Mesodermal cell (in vitro differentiated cells): ENCODE measurements at regions not wholly inside any gene's neighbourhood (a gene's known extent, or its start where the extent isn't known, plus 50 kb on each side); places are given as distances from the start of the nearest gene placed in this dataset.
"Not testable (repeated sequence)": the region's sequence is repeated elsewhere in the genome, so short reads cannot be mapped to it uniquely, and the experiment has no call there.

Experiments used
- H3K27ac ChIP-seq: 2 replicates; pipeline ENCODE4 v1.7.0; 2013; ENCODE audit warnings: mild to moderate bottlenecking, low read depth, low read length, moderate library complexity; ENCODE audit not compliant: severe bottlenecking
- H3K36me3 ChIP-seq: 2 replicates; pipeline ENCODE4 v1.7.1; 2013; ENCODE audit warnings: mild to moderate bottlenecking, low read length, moderate library complexity; ENCODE audit not compliant: control insufficient read depth, insufficient read depth
- H3K4me1 ChIP-seq: one replicate; pipeline ENCODE4 v1.7.1; 2013; ENCODE audit warnings: mild to moderate bottlenecking, low read length; ENCODE audit not compliant: insufficient read depth, control insufficient read depth, poor library complexity, severe bottlenecking
- H3K4me3 ChIP-seq: 2 replicates; pipeline ENCODE4 v1.7.0; 2013; ENCODE audit warnings: low read length, control low read depth, mild to moderate bottlenecking; ENCODE audit not compliant: insufficient read depth, poor library complexity, severe bottlenecking; ENCODE audit errors: extremely low read depth
- H3K9me3 ChIP-seq: 2 replicates; pipeline ENCODE4 v1.7.1; 2013; ENCODE audit warnings: mild to moderate bottlenecking, low read length, moderate library complexity; ENCODE audit not compliant: control insufficient read depth
- WGBS, 2 experiments: methylation state at CpG; one replicate each; pipeline ENCODE4 v1.1.5; 2013; ENCODE audit warnings: missing lambda C conversion rate in 2 of 2; ENCODE audit not compliant: insufficient coverage in 2 of 2; 5-methylcytosine and 5-hydroxymethylcytosine counted together

DNA sequence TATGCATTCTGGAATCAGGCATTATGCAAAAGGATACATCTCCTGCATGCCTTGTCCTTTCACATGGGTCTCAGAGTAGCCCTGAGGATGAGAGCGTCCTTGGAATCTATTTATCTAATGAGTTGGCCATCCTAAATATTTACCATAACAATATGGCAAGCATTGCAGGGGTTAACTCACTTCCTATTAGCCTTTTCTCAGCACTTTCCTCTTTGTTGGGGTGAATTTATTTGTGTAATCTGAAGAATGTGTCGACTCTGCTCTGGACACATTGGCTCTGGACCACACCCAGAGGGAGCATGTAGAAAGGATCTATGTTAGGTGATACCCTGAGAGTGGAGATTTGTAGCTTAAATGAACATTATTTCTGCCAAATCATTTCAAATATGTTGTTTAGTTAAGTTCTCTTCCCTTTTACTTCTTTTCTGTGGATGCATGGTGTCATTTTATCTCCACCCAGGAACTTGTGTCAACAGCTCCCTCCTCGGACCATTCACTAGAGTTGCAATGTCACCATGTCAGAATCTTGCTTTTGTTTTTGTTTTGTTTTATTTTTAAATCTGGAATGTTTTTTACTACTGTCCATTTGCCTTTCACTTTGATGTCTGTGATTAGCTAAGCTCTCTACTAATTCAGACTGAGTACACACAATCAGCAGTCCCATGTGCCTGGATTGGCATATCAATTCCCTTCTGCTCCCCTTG lies 757.0 kb upstream of the MMS22L start:
- no peaks in the 10 kb centered on the region for H3K9me3 ChIP-seq
- H3K4me3 ChIP-seq, result no peak overlapping the region
- H3K4me1 ChIP-seq, result peaks cover 28% of the 10 kb centered on the region
- no peaks in the 10 kb centered on the region for H3K36me3 ChIP-seq
- H3K27ac ChIP-seq, result peak overlapping the region; percentile 30
- 50% methylated on average over 1 of the region's 3 CpGs; no CpG with 5 or more reads in 1 of the 2 experiments for WGBS, 2 experiments

DNA sequence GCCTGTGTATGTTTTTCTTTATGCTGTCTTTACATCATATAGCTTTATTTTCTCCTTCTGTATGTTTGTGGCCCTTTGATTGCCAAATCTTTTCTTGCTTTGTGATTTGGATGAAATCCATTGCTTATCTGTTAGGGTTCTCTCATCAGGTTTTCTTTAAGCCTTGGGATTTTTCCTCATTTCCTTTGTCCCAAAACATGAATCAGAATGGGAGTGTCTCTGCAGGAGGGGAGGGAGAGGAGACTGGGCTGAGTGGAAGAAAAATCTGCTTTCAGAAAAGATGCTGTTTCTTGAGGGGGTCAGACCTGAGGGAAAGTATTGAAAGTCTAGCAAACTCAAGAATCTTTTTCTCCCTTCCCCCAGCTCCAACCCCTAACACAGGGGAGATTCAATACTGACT lies 758.0 kb upstream of the MMS22L start:
- Histone ChIP-seq H3K9me3 (no peaks in the 10 kb centered on the region), H3K4me3 (no peak overlapping the region), H3K36me3 (no peaks in the 10 kb centered on the region), H3K4me1 (peaks cover 28% of the 10 kb centered on the region), H3K27ac (peak overlapping the region; percentile 16)

DNA sequence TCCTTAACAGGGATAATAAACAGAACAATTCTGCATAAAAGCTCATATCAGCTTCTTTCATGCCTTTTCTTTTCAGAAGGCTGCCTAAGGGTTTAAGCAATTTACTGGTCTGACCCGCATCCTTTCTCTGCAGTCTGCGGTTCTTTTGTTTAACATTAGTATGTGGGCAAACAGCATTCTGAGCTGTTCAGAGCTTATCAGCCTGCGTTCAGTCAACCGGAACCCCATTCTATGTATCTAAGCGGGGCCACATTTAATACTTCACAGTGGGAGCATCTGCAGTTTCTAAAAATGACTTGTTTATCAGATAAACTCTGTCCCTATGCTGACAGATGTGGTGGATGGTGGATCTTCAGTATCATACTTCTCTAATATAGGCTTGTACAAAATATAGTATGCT lies 758.9 kb upstream of the MMS22L start:
- H3K4me1 ChIP-seq, result peaks cover 28% of the 10 kb centered on the region
- no peaks in the 10 kb centered on the region for H3K36me3 ChIP-seq
- H3K9me3 ChIP-seq, result no peaks in the 10 kb centered on the region
- no peak overlapping the region for H3K27ac ChIP-seq
- H3K4me3 ChIP-seq, result no peak overlapping the region
- WGBS, 2 experiments, result 0 to 50% methylated on average over 1 to 2 of the region's 5 CpGs

DNA sequence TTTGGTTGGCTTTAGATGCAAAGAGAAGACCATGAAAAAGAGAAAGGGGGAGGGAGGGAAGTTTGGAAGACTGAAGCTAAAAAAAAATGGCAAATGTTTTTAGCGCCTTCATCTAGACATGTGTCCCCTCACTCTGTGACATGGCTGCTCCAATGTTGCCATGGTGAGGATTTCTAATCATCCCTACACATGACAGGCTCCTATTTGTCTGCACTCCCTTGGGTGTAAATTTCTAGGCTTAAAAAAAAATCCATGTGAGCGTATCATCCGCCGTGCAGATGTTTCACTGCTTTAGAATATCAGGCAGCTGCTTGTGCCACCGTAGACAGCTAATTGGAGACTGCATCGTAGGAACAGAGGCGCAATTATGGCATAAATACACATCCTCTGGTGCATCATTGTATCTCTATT lies 761.1 kb upstream of the MMS22L start:
- Histone ChIP-seq H3K9me3 (no peaks in the 10 kb centered on the region), H3K27ac (no peak overlapping the region), H3K4me3 (no peak overlapping the region), H3K36me3 (no peaks in the 10 kb centered on the region), H3K4me1 (peaks cover 28% of the 10 kb centered on the region)
- WGBS, 2 experiments, result 83% methylated on average over 5 to 7 of the region's 7 CpGs

DNA sequence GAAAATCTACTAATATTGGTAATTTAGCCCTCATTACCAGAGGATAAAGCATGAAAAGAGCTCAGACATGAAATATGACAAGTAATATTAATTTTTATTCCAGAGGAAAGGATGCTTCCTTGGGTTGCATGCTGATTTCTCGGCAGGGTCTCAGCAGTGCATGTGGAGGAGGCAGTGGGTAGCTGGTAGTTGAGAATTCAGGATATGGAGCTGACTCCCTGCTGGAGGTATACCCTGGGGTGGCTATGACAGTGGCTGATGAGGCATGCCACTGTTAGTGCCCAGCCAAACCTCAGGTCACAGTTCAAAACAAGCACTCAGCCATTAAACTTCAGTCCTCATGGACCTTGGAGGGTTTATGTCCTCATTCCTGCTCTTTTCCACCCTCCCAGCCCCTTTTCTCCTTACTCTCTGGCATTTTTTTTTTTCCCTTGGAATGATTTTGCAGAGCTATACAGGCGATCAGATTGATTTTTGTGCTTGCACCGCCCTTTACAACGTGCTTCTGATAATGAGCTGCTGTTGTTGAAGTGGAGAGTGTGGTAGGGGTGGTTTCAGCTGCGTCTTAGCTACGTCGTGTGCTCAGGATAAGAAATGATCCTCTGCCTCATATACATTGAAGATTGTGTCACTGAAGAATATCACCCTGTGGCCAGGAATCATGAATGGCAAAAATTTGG lies 761.9 kb upstream of the MMS22L start:
- H3K9me3 ChIP-seq, result no peaks in the 10 kb centered on the region
- H3K36me3 ChIP-seq, result no peaks in the 10 kb centered on the region
- peaks cover 23% of the 10 kb centered on the region for H3K4me1 ChIP-seq
- no peak overlapping the region for H3K27ac ChIP-seq
- no peak overlapping the region for H3K4me3 ChIP-seq
- 68 to 71% methylated on average over 1 to 3 of the region's 7 CpGs for WGBS, 2 experiments

DNA sequence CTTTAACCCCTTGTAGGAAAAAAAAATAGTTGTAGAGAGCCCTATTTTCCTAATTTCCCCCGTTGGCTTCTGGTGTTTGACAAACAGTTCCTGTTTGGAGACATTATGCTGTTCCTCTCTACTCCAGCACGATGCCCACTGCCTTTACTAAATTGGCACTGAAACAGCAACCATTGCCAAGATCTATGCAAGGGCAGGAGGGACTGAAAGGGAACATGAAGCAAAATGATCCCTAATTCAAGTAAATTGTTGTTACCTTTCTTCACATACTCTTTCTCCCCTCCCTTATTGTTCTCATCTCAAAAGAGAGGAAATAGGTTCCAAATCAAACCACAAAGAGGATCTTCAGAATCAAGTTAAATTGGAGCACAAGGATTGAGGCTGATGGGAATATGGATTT lies 764.1 kb upstream of the MMS22L start:
- Histone ChIP-seq H3K27ac (no peak overlapping the region), H3K4me1 (peaks cover 2% of the 10 kb centered on the region), H3K9me3 (no peaks in the 10 kb centered on the region), H3K36me3 (no peaks in the 10 kb centered on the region), H3K4me3 (no peak overlapping the region)
- WGBS, 2 experiments, result 90% methylated on average over 2 of the region's 2 CpGs; no CpG with 5 or more reads in 1 of the 2 experiments

DNA sequence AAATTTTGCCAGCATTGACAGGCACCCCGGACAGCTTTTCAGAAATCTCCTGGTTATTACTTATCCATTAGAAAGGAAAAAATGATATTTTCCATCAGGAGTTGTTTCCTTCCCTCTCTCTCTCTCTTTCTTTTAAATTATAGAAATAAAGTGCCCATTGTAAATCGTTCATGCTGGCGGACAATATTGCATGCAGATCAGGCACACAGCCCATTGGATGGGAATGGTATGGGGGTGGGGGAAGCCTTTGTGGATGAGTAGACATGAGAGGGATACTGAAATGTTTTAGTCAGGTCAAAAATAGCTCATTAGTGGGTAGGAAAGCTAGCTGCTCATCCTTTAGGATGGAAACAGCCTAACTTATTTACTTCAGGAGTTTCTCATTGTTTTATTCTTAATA lies 764.9 kb upstream of the MMS22L start:
- no peaks in the 10 kb centered on the region for H3K4me1 ChIP-seq
- H3K4me3 ChIP-seq, result no peak overlapping the region
- no peak overlapping the region for H3K27ac ChIP-seq
- no peaks in the 10 kb centered on the region for H3K9me3 ChIP-seq
- WGBS, 2 experiments, result no CpG with 5 or more reads among the region's 3 CpGs
- no peaks in the 10 kb centered on the region for H3K36me3 ChIP-seq

DNA sequence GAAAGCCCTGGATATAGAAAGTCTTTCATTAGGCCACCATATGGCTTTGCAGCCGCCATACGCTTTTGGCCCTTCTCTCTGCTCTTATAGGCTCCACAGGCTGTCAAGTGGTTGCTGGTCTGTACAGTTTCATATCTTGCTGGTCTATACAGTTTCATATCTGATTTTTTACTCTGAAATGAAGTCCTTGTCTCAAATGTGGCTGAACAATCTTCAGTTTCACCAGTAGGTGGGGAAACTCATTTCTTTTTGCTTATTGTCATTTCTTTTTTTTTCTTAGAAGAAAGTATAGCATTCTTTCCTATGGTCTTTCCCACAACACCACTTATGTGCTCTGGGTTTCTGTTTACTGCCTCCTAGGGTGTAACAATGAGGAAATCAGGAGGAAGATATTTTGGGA lies 771.4 kb upstream of the MMS22L start:
- H3K4me1 ChIP-seq, result no peaks in the 10 kb centered on the region
- 80% methylated on average over 1 of the region's 2 CpGs; no CpG with 5 or more reads in 1 of the 2 experiments for WGBS, 2 experiments
- H3K9me3 ChIP-seq, result no peaks in the 10 kb centered on the region
- no peak overlapping the region for H3K27ac ChIP-seq
- H3K36me3 ChIP-seq, result no peaks in the 10 kb centered on the region
- H3K4me3 ChIP-seq, result no peak overlapping the region

DNA sequence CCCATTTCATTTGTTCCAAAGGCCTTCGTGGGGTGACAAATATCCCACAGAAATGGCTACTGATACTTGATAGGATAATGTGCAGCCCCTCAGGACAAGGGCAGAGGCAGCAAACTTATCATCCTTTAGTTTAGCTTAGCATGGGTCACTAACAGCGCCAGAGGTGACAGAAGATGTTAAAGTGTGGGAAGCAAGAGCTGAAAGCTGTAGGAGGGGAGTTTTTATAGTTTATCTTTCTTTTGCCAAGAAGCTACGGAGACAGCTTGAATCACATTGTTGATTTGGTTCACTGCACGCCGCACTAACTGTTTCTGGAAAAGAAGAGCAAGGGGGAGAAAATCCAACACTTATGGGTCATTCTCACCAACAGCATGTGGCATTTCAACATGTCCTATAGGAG lies 773.9 kb upstream of the MMS22L start:
- Histone ChIP-seq H3K27ac (no peak overlapping the region), H3K36me3 (no peaks in the 10 kb centered on the region), H3K4me1 (no peaks in the 10 kb centered on the region), H3K4me3 (no peak overlapping the region), H3K9me3 (no peaks in the 10 kb centered on the region)
- WGBS, 2 experiments, result 44 to 88% methylated on average over 1 to 3 of the region's 5 CpGs

DNA sequence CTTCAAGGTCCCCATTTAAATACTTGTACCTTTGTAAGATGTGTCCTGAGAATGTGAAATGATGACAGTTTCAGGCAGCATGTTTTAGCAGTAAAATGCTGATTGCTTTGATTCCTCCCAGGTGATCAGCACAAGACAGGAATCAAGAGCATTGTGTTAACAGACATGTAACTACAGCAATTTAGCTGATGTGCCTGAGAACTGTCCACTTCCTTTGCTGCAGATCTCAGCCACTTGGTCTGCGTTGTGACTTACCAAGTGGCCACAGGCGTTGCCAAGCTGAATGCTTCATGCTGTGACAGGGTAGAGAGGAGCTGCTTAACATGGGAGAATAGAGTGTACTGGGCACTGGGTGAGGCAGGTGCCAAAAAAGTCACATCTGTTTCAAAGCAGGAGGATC lies 767.0 kb upstream of the POU3F2 start:
- H3K36me3 ChIP-seq, result no peaks in the 10 kb centered on the region
- no peak overlapping the region for H3K27ac ChIP-seq
- WGBS, 2 experiments, result 66% methylated on average over 2 of the region's 2 CpGs; no CpG with 5 or more reads in 1 of the 2 experiments
- no peaks in the 10 kb centered on the region for H3K9me3 ChIP-seq
- H3K4me3 ChIP-seq, result no peak overlapping the region
- no peaks in the 10 kb centered on the region for H3K4me1 ChIP-seq

DNA sequence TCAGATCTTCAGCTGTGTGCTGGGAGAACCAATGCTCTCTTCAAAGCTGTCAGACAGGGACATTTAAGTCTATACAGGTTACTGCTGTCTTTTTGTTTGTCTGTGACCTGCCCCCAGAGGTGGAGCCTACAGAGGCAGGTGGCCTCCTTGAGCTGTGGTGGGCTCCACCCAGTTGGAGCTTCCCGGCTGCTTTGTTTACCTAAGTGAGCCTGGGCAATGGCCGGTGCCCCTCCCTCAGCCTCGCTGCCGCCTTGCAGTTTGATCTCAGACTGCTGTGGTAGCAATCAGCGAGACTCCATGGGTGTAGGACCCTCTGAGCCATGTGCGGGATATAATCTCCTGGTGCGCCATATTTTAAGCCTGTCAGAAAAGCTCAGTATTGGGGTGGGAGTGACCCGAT lies 745.8 kb upstream of the POU3F2 start:
- H3K9me3 ChIP-seq, H3K4me3 ChIP-seq, H3K36me3 ChIP-seq, H3K4me1 ChIP-seq, H3K27ac ChIP-seq: not testable (repeated sequence)
- 93 to 95% methylated on average over 6 to 8 of the region's 8 CpGs for whole genome bisulfite sequencing, 2 experiments
